ENCODE measurements at regions not wholly inside any gene's neighbourhood (a gene's known extent, or its start where the extent isn't known, plus 50 kb on each side); places are given as distances from the start of the nearest gene placed in this dataset.

- no peak overlapping the region for H4K91ac ChIP-seq (ENCODE audit: insufficient read depth, low read depth, low read length)
- no peak overlapping the region for H3K56ac ChIP-seq (ENCODE audit: extremely low read depth, insufficient read depth, low read length)
- no peak overlapping the region for H4K8ac ChIP-seq (ENCODE audit: low read depth in 2 of 2, low read length in 2 of 2)
- no peak overlapping the region for H2AK9ac ChIP-seq (replicated peaks; ENCODE audit: low read depth, low read length, poor library complexity)
- H4K20me1 ChIP-seq (ENCODE audit: insufficient read depth, low read length) = no peaks in the 10 kb centered on the region
- no peak overlapping the region for H3K18ac ChIP-seq (ENCODE audit: low read depth, low read length)
- H2AFZ ChIP-seq (replicated peaks; ENCODE audit: low read length, poor library complexity) = no peak overlapping the region
- no peaks in the 10 kb centered on the region for H3K4me1 ChIP-seq (ENCODE audit: control insufficient read depth, insufficient read depth, low read length)
- no peak for ATAC-seq (ENCODE audit: low read depth)
- no peak overlapping the region for H3K9ac ChIP-seq (ENCODE audit: low read depth, low read length)
- no peak for TF ChIP-seq RCOR1 (IDR thresholded peaks at IDR 0.05; ENCODE audit: insufficient replicate concordance, low read length)
- TF ChIP-seq MAFK (IDR thresholded peaks at IDR 0.05; ENCODE audit: low read depth, low read length) = no peak
- no peak for TF ChIP-seq FOS (IDR thresholded peaks at IDR 0.05; ENCODE audit: low read depth, low read length)
- no peak for TF ChIP-seq NFE2L2 (IDR thresholded peaks at IDR 0.05; ENCODE audit: low read depth, low read length)
- no peak for TF ChIP-seq CEBPB (IDR thresholded peaks at IDR 0.05; ENCODE audit: low read depth, low read length)
- no peak for TF ChIP-seq MXI1 (IDR thresholded peaks at IDR 0.05; ENCODE audit: borderline replicate concordance, low read depth, low read length)
- no peak for TF ChIP-seq ELK1 (IDR thresholded peaks at IDR 0.05; ENCODE audit: borderline replicate concordance, low read depth, low read length)
- H3K9me3 ChIP-seq (ENCODE audit: control insufficient read depth, insufficient read depth, low read length) = no peaks in the 10 kb centered on the region
- no peak overlapping the region for H3K4me3 ChIP-seq (ENCODE audit: insufficient read depth, low read depth, low read length)
- in situ Hi-C loops (cut with MboI; ENCODE audit: low sequenced_read_pairs) (no loop called here), intact Hi-C loops (cut with micrococcal nuclease) (no loop called here), dilution Hi-C loops (cut with HindIII; ENCODE audit: low sequenced_read_pairs, unreplicated experiment) (no loop called here)
- WGBS, 2 experiments (ENCODE audit: extremely low coverage in 2 of 2, insufficient read length in 1 of 2) = 33% methylated on average over 1 of the region's 10 CpGs; no CpG with 5 or more reads in 1 of the 2 experiments
- no peak overlapping the region for H2BK20ac ChIP-seq (ENCODE audit: low read depth, low read length)
- no peak overlapping the region for H3K27ac ChIP-seq (ENCODE audit: insufficient read depth, low read length)
- H3K79me1 ChIP-seq (ENCODE audit: low read depth in 1 of 2, low read length in 2 of 2) = no peaks in the 10 kb centered on the region
- no peaks in the 10 kb centered on the region; the same call in 1 of the 2 replicates for H3K27me3 ChIP-seq (ENCODE audit: control insufficient read depth, insufficient read depth, low read length)
- ChIA-PET POLR2A (ENCODE audit: unreplicated experiment) (no interaction called here), CTCF (no interaction called here)
- H3K36me3 ChIP-seq (ENCODE audit: control insufficient read depth, insufficient read depth, low read length) = no peaks in the 10 kb centered on the region
- H2AK5ac ChIP-seq (ENCODE audit: low read depth, low read length) = no peak overlapping the region
- no peak for DNase-seq
- H3K9me1 ChIP-seq (ENCODE audit: insufficient read depth, low read length) = no peaks in the 10 kb centered on the region
- H3K4ac ChIP-seq (ENCODE audit: low read depth, low read length) = no peak overlapping the region
- H3K4me2 ChIP-seq (ENCODE audit: low read depth, low read length) = no peak overlapping the region
- H3K23ac ChIP-seq (ENCODE audit: low read depth, low read length) = no peak overlapping the region
- H2BK120ac ChIP-seq (ENCODE audit: low read depth, low read length) = no peak overlapping the region
- BruUV-seq (replicated peaks) = no TSS peak
- H2BK5ac ChIP-seq (ENCODE audit: low read depth, low read length, poor library complexity, severe bottlenecking) = no peak overlapping the region
- H3K14ac ChIP-seq (replicated peaks; ENCODE audit: low read depth, low read length) = no peak overlapping the region
- H4K5ac ChIP-seq (ENCODE audit: low read depth, low read length) = no peak overlapping the region
- H2BK15ac ChIP-seq (ENCODE audit: low read depth, low read length) = no peak overlapping the region
Observed at GRCh38 chr14:99331811-99332210, 59.8 kb upstream of the BCL11B start.
